ENCODE measurements at regions not wholly inside any gene's neighbourhood (a gene's known extent, or its start where the extent isn't known, plus 50 kb on each side); places are given as distances from the start of the nearest gene placed in this dataset.

- no peak overlapping the region for H2AFZ ChIP-seq (ENCODE audit: low read length)
Observed at GRCh38 chr20:19847383-19847782, 89.3 kb downstream of the RIN2 start.

GRCh38 chr20:19849341-19850197 is 91.5 kb downstream of the RIN2 start:
- peak overlapping the region; percentile 4 for H3K4me2 ChIP-seq (ENCODE audit: extremely low read depth, insufficient read depth, low read length)
- peak overlapping the region; percentile 18 for H2AFZ ChIP-seq (ENCODE audit: low read length)
- no peaks in the 10 kb centered on the region for H4K20me1 ChIP-seq (ENCODE audit: control insufficient read depth, extremely low read depth, insufficient read depth, low read length)
- peak; percentile 3 to 55 for DNase-seq (ENCODE audit: low read depth in 2 of 2)
- peaks cover 5% of the 10 kb centered on the region for H3K4me1 ChIP-seq (ENCODE audit: control insufficient read depth, extremely low read depth, insufficient read depth, low read length)
- no peaks in the 10 kb centered on the region for H3K36me3 ChIP-seq (ENCODE audit: control insufficient read depth, insufficient read depth, low read length)
- no peaks in the 10 kb centered on the region for H3K9me3 ChIP-seq (ENCODE audit: control insufficient read depth, insufficient read depth, low read depth, low read length)
- no peaks in the 10 kb centered on the region for H3K27me3 ChIP-seq (ENCODE audit: control insufficient read depth, insufficient read depth, low read length)
- no peak overlapping the region for H3K9ac ChIP-seq (ENCODE audit: insufficient read depth, low read length)
- H3K4me3 ChIP-seq (replicated peaks in 1 of 4; ENCODE audit: control extremely low read depth in 1 of 4, insufficient read depth in 1 of 4, low read depth in 3 of 4, low read length in 4 of 4): no peak overlapping the region
- TF ChIP-seq EZH2 (IDR thresholded peaks at IDR 0.05; ENCODE audit: low read length, missing control alignments): no peak
- no peak overlapping the region for H3K27ac ChIP-seq (ENCODE audit: insufficient read depth, low read length)
- no peaks in the 10 kb centered on the region for H3K79me2 ChIP-seq (ENCODE audit: control insufficient read depth, insufficient read depth, low read length)

More at GRCh38 chr20:19847383-19847782, 89.3 kb downstream of the RIN2 start:
- Histone ChIP-seq H3K36me3 (ENCODE audit: control insufficient read depth, insufficient read depth, low read length) (no peaks in the 10 kb centered on the region), H3K4me3 (replicated peaks in 1 of 4; ENCODE audit: control extremely low read depth in 1 of 4, insufficient read depth in 1 of 4, low read depth in 3 of 4, low read length in 4 of 4) (no peak overlapping the region), H4K20me1 (ENCODE audit: control insufficient read depth, extremely low read depth, insufficient read depth, low read length) (no peaks in the 10 kb centered on the region), H3K9ac (ENCODE audit: insufficient read depth, low read length) (no peak overlapping the region), H3K9me3 (ENCODE audit: control insufficient read depth, insufficient read depth, low read depth, low read length) (no peaks in the 10 kb centered on the region), H3K27ac (ENCODE audit: insufficient read depth, low read length) (no peak overlapping the region), H3K4me1 (ENCODE audit: control insufficient read depth, extremely low read depth, insufficient read depth, low read length) (peaks cover 5% of the 10 kb centered on the region), H3K27me3 (ENCODE audit: control insufficient read depth, insufficient read depth, low read length) (no peaks in the 10 kb centered on the region), H3K4me2 (ENCODE audit: extremely low read depth, insufficient read depth, low read length) (no peak overlapping the region), H3K79me2 (ENCODE audit: control insufficient read depth, insufficient read depth, low read length) (no peaks in the 10 kb centered on the region)
- no peak for DNase-seq (ENCODE audit: low read depth in 2 of 2)
- TF ChIP-seq EZH2 (IDR thresholded peaks at IDR 0.05; ENCODE audit: low read length, missing control alignments): no peak
- no peak for TF ChIP-seq CTCF (conservative IDR thresholded peaks at IDR 0.05 in 1 of 2, IDR thresholded peaks at IDR 0.05 in 1 of 2; ENCODE audit: low read depth in 1 of 2, low read length in 2 of 2)

- TF ChIP-seq CTCF (conservative IDR thresholded peaks at IDR 0.05 in 1 of 2, IDR thresholded peaks at IDR 0.05 in 1 of 2; ENCODE audit: low read depth in 1 of 2, low read length in 2 of 2) (no peak), EZH2 (IDR thresholded peaks at IDR 0.05; ENCODE audit: low read length, missing control alignments) (no peak)
- Histone ChIP-seq H4K20me1 (ENCODE audit: control insufficient read depth, extremely low read depth, insufficient read depth, low read length) (no peaks in the 10 kb centered on the region), H3K4me2 (ENCODE audit: extremely low read depth, insufficient read depth, low read length) (no peak overlapping the region), H3K79me2 (ENCODE audit: control insufficient read depth, insufficient read depth, low read length) (no peaks in the 10 kb centered on the region), H3K9ac (ENCODE audit: insufficient read depth, low read length) (no peak overlapping the region), H3K27ac (ENCODE audit: insufficient read depth, low read length) (no peak overlapping the region), H3K27me3 (ENCODE audit: control insufficient read depth, insufficient read depth, low read length) (no peaks in the 10 kb centered on the region), H2AFZ (ENCODE audit: low read length) (peak overlapping the region; percentile 45), H3K4me3 (replicated peaks in 1 of 4; ENCODE audit: control extremely low read depth in 1 of 4, insufficient read depth in 1 of 4, low read depth in 3 of 4, low read length in 4 of 4) (no peak overlapping the region), H3K4me1 (ENCODE audit: control insufficient read depth, extremely low read depth, insufficient read depth, low read length) (peaks cover 5% of the 10 kb centered on the region), H3K9me3 (ENCODE audit: control insufficient read depth, insufficient read depth, low read depth, low read length) (no peaks in the 10 kb centered on the region), H3K36me3 (ENCODE audit: control insufficient read depth, insufficient read depth, low read length) (no peaks in the 10 kb centered on the region)
- peak in 1 of 2 donors; percentile 25 for DNase-seq (ENCODE audit: low read depth in 2 of 2)
Observed at GRCh38 chr20:19850198-19850533, 92.1 kb downstream of the RIN2 start.
